Brain microvascular endothelial cell (primary cell): ENCODE measurements at regions not wholly inside any gene's neighbourhood (a gene's known extent, or its start where the extent isn't known, plus 50 kb on each side); places are given as distances from the start of the nearest gene placed in this dataset.
"Not testable (repeated sequence)": the region's sequence is repeated elsewhere in the genome, so short reads cannot be mapped to it uniquely, and the experiment has no call there.

ENCODE experiments used
- DNase-seq: peaks from one replicate; pipeline ENCODE4 v3.0.0-alpha.2; 2020
- H3K27ac ChIP-seq: fragments of 250-450 bp; sonication (Bioruptor Pico); 2 replicates; pipeline ENCODE4 v1.5.1; 2020; ENCODE audit warnings: mild to moderate bottlenecking, moderate library complexity
- H3K27me3 ChIP-seq: fragments of 250-450 bp; sonication (Bioruptor Pico); replicated peaks from 2 replicates; pipeline ENCODE4 v1.5.1; 2020; ENCODE audit warnings: mild to moderate bottlenecking
- H3K36me3 ChIP-seq: fragments of 250-450 bp; sonication (Bioruptor Pico); replicated peaks from 2 replicates; pipeline ENCODE4 v1.5.1; 2020; ENCODE audit warnings: mild to moderate bottlenecking
- H3K4me3 ChIP-seq: 2 replicates; pipeline ENCODE4 v1.5.1; 2011; ENCODE audit warnings: low read depth, mild to moderate bottlenecking, control low read depth, low read length, moderate library complexity
- in situ Hi-C: cut with HindIII; loops from 2 replicates; pipeline ENCODE4 v1.10.0; 2017; ENCODE audit warnings: low sequenced_read_pairs, low pct_ligation_motif_present
- TF ChIP-seq, protein P1 (sequence below): IDR thresholded peaks from 2 replicates; pipeline ENCODE4 v1.5.1; 2011; ENCODE audit warnings: low read depth, mild to moderate bottlenecking, moderate library complexity, low read length, control low read depth, inconsistent platforms; ENCODE audit errors: missing control alignments

DNA sequence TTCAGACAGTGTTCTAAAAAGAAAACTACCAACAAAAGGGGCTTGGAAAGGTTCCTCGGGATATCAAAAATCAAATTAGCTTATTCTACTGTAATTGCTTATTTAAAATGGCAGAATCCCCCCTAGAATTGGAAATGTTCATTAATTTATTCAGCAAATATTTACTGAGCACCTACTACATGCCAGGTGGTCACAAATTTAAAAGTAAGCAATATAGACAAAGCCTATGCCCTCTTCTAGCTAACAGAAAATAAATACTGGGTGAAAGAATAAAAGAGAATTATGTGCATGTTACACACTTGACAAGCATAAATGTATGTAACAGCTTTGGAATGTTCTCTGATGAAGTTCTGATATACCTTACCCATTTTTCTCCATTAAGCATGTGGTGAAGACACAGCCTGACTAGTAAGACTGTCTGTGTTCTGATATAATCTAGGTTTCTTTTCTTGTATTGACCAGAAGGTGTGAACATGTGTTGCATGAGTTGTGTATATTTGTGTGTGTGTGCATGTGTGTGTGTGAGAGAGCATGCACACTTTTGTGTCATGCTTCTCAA lies 606.7 kb upstream of the CITED2 start:
- TF ChIP-seq, protein P1, sequence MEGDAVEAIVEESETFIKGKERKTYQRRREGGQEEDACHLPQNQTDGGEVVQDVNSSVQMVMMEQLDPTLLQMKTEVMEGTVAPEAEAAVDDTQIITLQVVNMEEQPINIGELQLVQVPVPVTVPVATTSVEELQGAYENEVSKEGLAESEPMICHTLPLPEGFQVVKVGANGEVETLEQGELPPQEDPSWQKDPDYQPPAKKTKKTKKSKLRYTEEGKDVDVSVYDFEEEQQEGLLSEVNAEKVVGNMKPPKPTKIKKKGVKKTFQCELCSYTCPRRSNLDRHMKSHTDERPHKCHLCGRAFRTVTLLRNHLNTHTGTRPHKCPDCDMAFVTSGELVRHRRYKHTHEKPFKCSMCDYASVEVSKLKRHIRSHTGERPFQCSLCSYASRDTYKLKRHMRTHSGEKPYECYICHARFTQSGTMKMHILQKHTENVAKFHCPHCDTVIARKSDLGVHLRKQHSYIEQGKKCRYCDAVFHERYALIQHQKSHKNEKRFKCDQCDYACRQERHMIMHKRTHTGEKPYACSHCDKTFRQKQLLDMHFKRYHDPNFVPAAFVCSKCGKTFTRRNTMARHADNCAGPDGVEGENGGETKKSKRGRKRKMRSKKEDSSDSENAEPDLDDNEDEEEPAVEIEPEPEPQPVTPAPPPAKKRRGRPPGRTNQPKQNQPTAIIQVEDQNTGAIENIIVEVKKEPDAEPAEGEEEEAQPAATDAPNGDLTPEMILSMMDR = no peak
- no peak for DNase-seq
- Histone ChIP-seq H3K27ac (peak overlapping the region; percentile 91), H3K27me3 (no peaks in the 10 kb centered on the region), H3K36me3 (no peaks in the 10 kb centered on the region), H3K4me3 (no peak overlapping the region)
- in situ Hi-C loops = no loop called here

DNA sequence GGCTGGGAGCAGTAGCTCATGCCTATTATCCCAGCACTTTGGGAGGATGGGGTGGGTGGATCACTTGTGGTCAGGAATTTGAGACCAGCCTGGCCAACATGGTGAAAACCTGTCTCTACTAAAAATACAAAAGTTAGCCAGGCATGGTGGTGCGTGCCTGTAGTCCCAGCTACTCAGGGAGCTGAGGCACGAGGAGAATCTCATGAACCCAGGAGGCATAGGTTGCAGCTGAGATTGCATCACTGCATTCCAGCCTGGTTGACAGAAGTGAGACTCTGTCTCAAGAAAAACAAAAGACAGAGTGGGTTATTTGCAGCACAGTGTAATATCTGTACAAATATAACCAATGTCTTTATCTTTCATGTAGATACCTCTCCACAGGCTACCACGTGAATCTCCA lies 606.2 kb upstream of the CITED2 start:
- H3K27ac ChIP-seq = peak overlapping the region; percentile 91

DNA sequence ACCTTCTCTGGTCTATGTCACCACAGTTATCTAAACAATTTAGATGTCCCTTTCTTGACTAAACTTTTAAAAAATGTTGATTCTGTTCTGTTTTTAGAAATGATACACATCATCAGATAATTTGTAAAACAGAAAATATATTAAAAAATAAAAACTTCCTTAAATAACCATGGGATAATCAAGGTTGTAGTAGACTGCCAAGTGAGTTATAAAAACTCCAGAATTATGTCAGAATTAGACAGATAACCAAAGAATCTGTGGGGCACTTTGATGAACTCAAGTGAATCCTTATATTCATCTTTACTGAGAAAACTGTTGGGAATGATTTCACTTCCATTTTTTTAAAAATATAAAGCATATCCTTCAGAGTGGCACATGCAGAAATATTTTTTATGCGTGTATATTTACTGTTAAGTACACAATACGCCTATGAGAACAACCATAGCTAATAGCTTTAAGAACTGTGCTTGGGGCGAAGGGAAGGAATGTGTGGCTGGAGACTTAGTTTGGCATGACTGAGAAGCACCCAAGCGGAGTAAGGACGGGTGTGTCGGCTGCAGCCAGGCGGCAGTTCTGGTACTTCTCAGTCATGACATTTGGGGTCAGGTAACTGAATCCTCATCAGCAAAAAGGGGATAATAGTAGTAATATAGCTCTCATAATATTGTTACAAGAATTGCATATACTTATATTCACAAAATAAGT lies 604.7 kb upstream of the CITED2 start:
- Histone ChIP-seq H3K4me3 (no peak overlapping the region), H3K27ac (peak overlapping the region; percentile 91), H3K27me3 (no peaks in the 10 kb centered on the region), H3K36me3 (no peaks in the 10 kb centered on the region)
- TF ChIP-seq, protein P1 = no peak
- in situ Hi-C loops = no loop called here
- no peak for DNase-seq

More for the DNA sequence above, 606.2 kb upstream of the CITED2 start:
- DNase-seq = peak; percentile 97
- in situ Hi-C loops, H3K36me3 ChIP-seq, H3K4me3 ChIP-seq, H3K27me3 ChIP-seq: not testable (repeated sequence)

DNA sequence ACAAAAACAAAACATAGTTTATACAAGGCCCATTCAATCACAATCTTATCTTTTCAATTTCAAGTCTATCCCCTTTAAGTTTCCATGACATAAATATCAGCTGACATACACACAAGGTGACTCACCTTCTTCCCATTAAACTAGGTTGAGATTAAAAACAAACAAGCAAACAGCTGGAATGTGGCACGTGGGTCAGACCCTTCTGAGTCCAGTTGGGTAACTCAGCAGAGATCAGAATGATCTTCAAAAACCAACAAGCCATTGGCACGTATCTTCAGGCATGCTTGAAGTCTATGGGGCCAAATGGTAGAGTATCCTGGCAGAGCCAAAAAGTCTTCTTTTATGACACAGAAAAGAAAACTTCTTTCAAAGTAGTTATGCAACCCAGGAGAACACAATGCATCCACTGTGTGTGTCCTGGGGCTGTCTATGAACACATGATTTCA lies 603.5 kb upstream of the CITED2 start:
- in situ Hi-C loops = no loop called here
- H3K27me3 ChIP-seq = no peaks in the 10 kb centered on the region
- H3K27ac ChIP-seq = peak overlapping the region; percentile 91

DNA sequence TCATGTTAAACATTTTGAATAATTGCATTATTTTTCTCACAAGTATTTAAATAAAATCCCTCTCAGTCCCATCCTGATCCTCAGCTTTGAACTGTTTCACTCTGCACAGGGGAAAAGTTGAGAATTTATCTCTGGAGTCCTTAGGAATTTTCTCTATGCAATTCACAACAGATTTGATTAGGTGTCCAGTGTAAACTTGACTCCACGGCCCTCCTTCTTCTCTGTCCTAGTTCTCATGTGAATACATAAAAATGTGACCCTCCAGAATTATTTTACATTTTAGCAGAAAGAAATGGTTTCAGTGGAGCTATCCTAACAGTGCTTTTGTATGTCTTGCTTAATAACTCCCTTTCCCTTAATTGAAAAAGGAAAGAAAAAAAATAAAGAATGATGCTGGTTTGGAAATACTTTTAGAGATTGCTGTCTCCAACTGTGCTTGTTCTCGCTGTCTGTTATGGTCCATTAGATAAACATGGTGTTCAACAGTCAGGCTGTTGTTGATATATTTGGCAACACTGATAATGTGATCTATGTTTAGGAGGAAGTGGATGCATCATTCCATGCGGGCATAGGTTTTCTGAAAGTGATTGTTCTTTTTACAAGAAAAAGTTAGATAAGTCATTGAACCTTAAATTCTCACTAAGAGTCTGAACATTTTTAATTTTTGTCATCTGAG lies 599.4 kb upstream of the CITED2 start:
- no peaks in the 10 kb centered on the region for H3K36me3 ChIP-seq
- in situ Hi-C loops = no loop called here

More for the DNA sequence above, 603.5 kb upstream of the CITED2 start:
- TF ChIP-seq, protein P1 = no peak
- Histone ChIP-seq H3K36me3 (no peaks in the 10 kb centered on the region), H3K4me3 (no peak overlapping the region)
- peak; percentile 63 for DNase-seq

DNA sequence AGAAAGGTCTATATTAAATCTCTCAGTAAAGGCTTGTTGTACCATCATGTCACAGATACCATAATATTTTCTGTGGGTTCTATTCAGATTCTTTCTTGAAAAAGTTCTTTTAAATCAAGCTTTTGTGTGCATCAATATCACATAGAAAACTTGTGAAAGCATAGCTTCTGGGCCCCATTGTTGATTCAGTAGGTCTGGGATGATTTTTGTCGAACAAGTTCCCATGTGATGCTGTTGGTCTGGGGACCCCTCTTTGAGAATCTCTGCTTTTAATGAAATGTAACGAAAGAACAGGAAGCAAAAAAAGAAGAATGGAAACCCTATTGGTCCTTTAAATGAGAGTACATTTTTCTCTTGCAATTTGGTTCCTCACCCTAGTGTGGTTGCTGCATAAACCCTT lies 597.7 kb upstream of the CITED2 start:
- Histone ChIP-seq H3K4me3 (no peak overlapping the region), H3K27ac (no peak overlapping the region), H3K27me3 (no peaks in the 10 kb centered on the region), H3K36me3 (no peaks in the 10 kb centered on the region)
- in situ Hi-C loops = no loop called here
- no peak for DNase-seq
- TF ChIP-seq, protein P1 = no peak

More for the DNA sequence above, 599.4 kb upstream of the CITED2 start:
- Histone ChIP-seq H3K27ac (peak overlapping the region; percentile 72), H3K27me3 (no peaks in the 10 kb centered on the region), H3K4me3 (no peak overlapping the region)
- DNase-seq = peak; percentile 77
- TF ChIP-seq, protein P1 = no peak
